T1000 (cell line): ENCODE measurements at regions not wholly inside any gene's neighbourhood (a gene's known extent, or its start where the extent isn't known, plus 50 kb on each side); places are given as distances from the start of the nearest gene placed in this dataset.

Experiments
- DNase-seq: peaks from one replicate; lab custom pipeline; 2025; ENCODE audit warnings: mixed read lengths; lab: John Stamatoyannopoulos, UW

DNA sequence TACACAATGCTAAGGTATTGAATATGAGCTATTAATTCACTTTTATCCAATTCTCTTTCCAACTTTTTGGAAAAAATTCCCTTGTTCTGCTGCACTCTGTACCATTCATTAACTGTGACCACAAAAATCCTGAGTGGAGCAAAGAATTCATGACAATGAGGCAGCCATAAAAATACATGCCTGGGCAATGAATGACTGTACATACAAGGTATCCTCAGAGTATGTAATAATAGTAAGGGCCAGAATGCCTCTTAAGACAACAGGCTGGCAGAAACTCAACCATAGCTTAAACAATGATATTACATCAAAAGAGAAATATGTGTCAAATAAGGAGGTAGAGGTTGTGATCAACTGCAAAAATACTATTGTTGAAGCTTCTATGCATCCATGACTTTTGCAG is 74.7 kb upstream of the CA10 start:
- DNase-seq, result no peak

- DNase-seq, result no peak
These were observed 70.3 kb upstream of the CA10 start for GRCh38 chr17:52228823-52229222.

- no peak for DNase-seq
These were observed 69.4 kb upstream of the CA10 start for GRCh38 chr17:52227926-52228325.

GRCh38 chr17:52213451-52213850 is 54.9 kb upstream of the CA10 start:
- no peak for DNase-seq

- no peak for DNase-seq
These were observed 54.3 kb upstream of the CA10 start for GRCh38 chr17:52212851-52213250.

- no peak for DNase-seq
These were observed 51.0 kb upstream of the CA10 start for GRCh38 chr17:52209507-52209906.
